Neural progenitor cell (in vitro differentiated cells): ENCODE measurements at regions not wholly inside any gene's neighbourhood (a gene's known extent, or its start where the extent isn't known, plus 50 kb on each side); places are given as distances from the start of the nearest gene placed in this dataset.

ENCODE experiments used
- DNase-seq: peaks from one replicate; pipeline ENCODE4 v3.0.0-alpha.2; 2016; ENCODE audit warnings: low spot score
- H2AFZ ChIP-seq: fragments of 200-600 bp; sonication (generic); replicated peaks from 2 replicates; pipeline ENCODE4 v1.6.1; 2016; ENCODE audit warnings: antibody characterized with exemption
- H3F3A ChIP-seq: fragments of 200-600 bp; sonication (generic); 2 replicates; pipeline ENCODE4 v1.6.1; 2016; ENCODE audit warnings: antibody characterized with exemption, low read depth
- H3K27ac ChIP-seq: fragments of 200-600 bp; sonication (generic); 2 replicates; pipeline ENCODE4 v1.5.1; 2016; ENCODE audit warnings: mild to moderate bottlenecking
- H3K27me3 ChIP-seq: fragments of 200-600 bp; sonication (generic); 2 replicates; pipeline ENCODE4 v1.6.1; 2016; ENCODE audit warnings: mild to moderate bottlenecking, moderate library complexity
- H3K36me3 ChIP-seq: fragments of 200-600 bp; sonication (generic); 2 replicates; pipeline ENCODE4 v1.5.1; 2016
- H3K4me1 ChIP-seq: fragments of 200-600 bp; sonication (generic); 2 replicates; pipeline ENCODE4 v1.6.1; 2016; ENCODE audit warnings: mixed run types
- H3K4me2 ChIP-seq: fragments of 200-600 bp; sonication (generic); 2 replicates; pipeline ENCODE4 v1.6.1; 2016
- H3K4me3 ChIP-seq: fragments of 200-600 bp; sonication (generic); 2 replicates; pipeline ENCODE4 v1.5.1; 2016
- H3K79me2 ChIP-seq: fragments of 200-600 bp; sonication (generic); 2 replicates; pipeline ENCODE4 v1.6.1; 2016; ENCODE audit warnings: low read depth
- H3K9ac ChIP-seq: fragments of 200-600 bp; sonication (generic); 2 replicates; pipeline ENCODE4 v1.6.1; 2016
- H3K9me3 ChIP-seq: fragments of 200-600 bp; sonication (generic); 2 replicates; pipeline ENCODE4 v1.5.1; 2016; ENCODE audit warnings: low read depth
- H4K20me1 ChIP-seq: fragments of 200-600 bp; sonication (generic); 2 replicates; pipeline ENCODE4 v1.6.1; 2016; ENCODE audit warnings: low read depth
- H3K27ac Mint-ChIP-seq: 3 replicates; pipeline ENCODE4 v1.8.0; 2021; ENCODE audit warnings: mixed read lengths
- H3K27me3 Mint-ChIP-seq: 2 replicates; pipeline ENCODE4 v1.8.0; 2022; ENCODE audit warnings: low read depth, mild to moderate bottlenecking, inconsistent platforms, moderate library complexity, mixed read lengths; ENCODE audit not compliant: insufficient read depth
- H3K36me3 Mint-ChIP-seq: 3 replicates; pipeline ENCODE4 v1.8.0; 2021; ENCODE audit warnings: mixed read lengths
- H3K4me1 Mint-ChIP-seq: 3 replicates; pipeline ENCODE4 v1.8.0; 2021; ENCODE audit warnings: mixed read lengths
- H3K4me3 Mint-ChIP-seq: 3 replicates; pipeline ENCODE4 v1.8.0; 2021; ENCODE audit warnings: mild to moderate bottlenecking, moderate library complexity, mixed read lengths
- H3K9me3 Mint-ChIP-seq: 3 replicates; pipeline ENCODE4 v1.8.0; 2020; ENCODE audit warnings: mixed read lengths
- CTCF ChIP-seq: fragments of 200-600 bp; sonication (generic); IDR thresholded peaks from 2 replicates; pipeline ENCODE4 v1.5.1; 2017; ENCODE audit warnings: antibody characterized with exemption, mild to moderate bottlenecking
- EZH2 ChIP-seq: fragments of 200-600 bp; sonication (generic); IDR thresholded peaks from 2 replicates; pipeline ENCODE4 v1.6.1; 2017; ENCODE audit warnings: antibody characterized with exemption, mild to moderate bottlenecking, moderate library complexity
- EZH2phosphoT487 ChIP-seq: fragments of 200-600 bp; sonication (generic); IDR thresholded peaks from 2 replicates; pipeline ENCODE4 v1.6.1; 2017; ENCODE audit warnings: antibody characterized with exemption

- no peaks in the 10 kb centered on the region for H3K9me3 ChIP-seq
- no peak overlapping the region for H3K4me3 ChIP-seq
- H3K27ac ChIP-seq: no peak overlapping the region
- TF ChIP-seq EZH2 (no peak), CTCF (no peak), EZH2phosphoT487 (no peak)
- no peaks in the 10 kb centered on the region for H3K79me2 ChIP-seq
- no peaks in the 10 kb centered on the region for H3F3A ChIP-seq
- H3K4me1 Mint-ChIP-seq: peaks cover 23% of the 10 kb centered on the region
- H4K20me1 ChIP-seq: no peaks in the 10 kb centered on the region
- no peak for DNase-seq
- H3K4me2 ChIP-seq: no peak overlapping the region
- no peaks in the 10 kb centered on the region for H3K36me3 Mint-ChIP-seq
- no peak overlapping the region for H2AFZ ChIP-seq
- peaks cover 2% of the 10 kb centered on the region for H3K9me3 Mint-ChIP-seq
- H3K4me1 ChIP-seq: peaks cover 15% of the 10 kb centered on the region
- H3K27me3 Mint-ChIP-seq: no peaks in the 10 kb centered on the region
- no peaks in the 10 kb centered on the region for H3K27me3 ChIP-seq
- H3K36me3 ChIP-seq: no peaks in the 10 kb centered on the region
- H3K4me3 Mint-ChIP-seq: no peak overlapping the region
- peak overlapping the region; percentile 22 for H3K27ac Mint-ChIP-seq
- H3K9ac ChIP-seq: no peak overlapping the region
These were observed 317.2 kb upstream of the CDYL start for GRCh38 chr6:4459032-4459431.

GRCh38 chr6:4451718-4452117 is 316.3 kb upstream of the ECI2 start:
- no peak overlapping the region for H3K4me3 Mint-ChIP-seq
- TF ChIP-seq EZH2phosphoT487 (no peak), EZH2 (no peak)
- no peaks in the 10 kb centered on the region for H3K79me2 ChIP-seq

GRCh38 chr6:4451081-4451480 is 315.7 kb upstream of the ECI2 start:
- H3F3A ChIP-seq: no peaks in the 10 kb centered on the region
- no peaks in the 10 kb centered on the region for H3K36me3 ChIP-seq
- H3K4me1 ChIP-seq: no peaks in the 10 kb centered on the region
- H3K4me1 Mint-ChIP-seq: no peaks in the 10 kb centered on the region
- no peak overlapping the region for H3K4me3 Mint-ChIP-seq
- peaks cover 10% of the 10 kb centered on the region for H3K9me3 Mint-ChIP-seq
- H3K9ac ChIP-seq: no peak overlapping the region
- no peaks in the 10 kb centered on the region for H3K27me3 ChIP-seq
- no peak overlapping the region for H3K27ac Mint-ChIP-seq
- H3K36me3 Mint-ChIP-seq: no peaks in the 10 kb centered on the region
- no peaks in the 10 kb centered on the region for H3K9me3 ChIP-seq
- H3K27me3 Mint-ChIP-seq: no peaks in the 10 kb centered on the region
- H3K27ac ChIP-seq: no peak overlapping the region
- H3K79me2 ChIP-seq: no peaks in the 10 kb centered on the region
- no peak for DNase-seq
- no peak overlapping the region for H3K4me3 ChIP-seq
- no peak overlapping the region for H3K4me2 ChIP-seq
- no peak overlapping the region for H2AFZ ChIP-seq
- TF ChIP-seq EZH2: no peak
- TF ChIP-seq EZH2phosphoT487: no peak
- TF ChIP-seq CTCF: no peak
- no peaks in the 10 kb centered on the region for H4K20me1 ChIP-seq

More at GRCh38 chr6:4451718-4452117, 316.3 kb upstream of the ECI2 start:
- H3K9me3 ChIP-seq: no peaks in the 10 kb centered on the region
- no peak overlapping the region for H3K9ac ChIP-seq
- H3K27me3 ChIP-seq: no peaks in the 10 kb centered on the region
- no peaks in the 10 kb centered on the region for H3K36me3 Mint-ChIP-seq
- H3K36me3 ChIP-seq: no peaks in the 10 kb centered on the region
- no peak overlapping the region for H3K4me3 ChIP-seq
- no peaks in the 10 kb centered on the region for H3K27me3 Mint-ChIP-seq
- no peak for DNase-seq
- H3F3A ChIP-seq: no peaks in the 10 kb centered on the region
- no peak overlapping the region for H2AFZ ChIP-seq
- no peak overlapping the region for H3K27ac ChIP-seq
- no peak overlapping the region for H3K27ac Mint-ChIP-seq
- H3K4me2 ChIP-seq: no peak overlapping the region
- H3K4me1 Mint-ChIP-seq: no peaks in the 10 kb centered on the region
- H4K20me1 ChIP-seq: no peaks in the 10 kb centered on the region
- H3K4me1 ChIP-seq: no peaks in the 10 kb centered on the region
- H3K9me3 Mint-ChIP-seq: peaks cover 10% of the 10 kb centered on the region

GRCh38 chr6:4450237-4450636 is 314.9 kb upstream of the ECI2 start:
- Histone ChIP-seq H2AFZ (no peak overlapping the region), H3K79me2 (no peaks in the 10 kb centered on the region), H3K4me2 (no peak overlapping the region), H3K4me1 (no peaks in the 10 kb centered on the region), H3K9me3 (no peaks in the 10 kb centered on the region), H3K27me3 (no peaks in the 10 kb centered on the region), H3K27ac (no peak overlapping the region), H3F3A (no peaks in the 10 kb centered on the region), H3K36me3 (no peaks in the 10 kb centered on the region), H3K9ac (no peak overlapping the region), H4K20me1 (no peaks in the 10 kb centered on the region), H3K4me3 (no peak overlapping the region)
- H3K27me3 Mint-ChIP-seq: no peaks in the 10 kb centered on the region
- peaks cover 10% of the 10 kb centered on the region for H3K9me3 Mint-ChIP-seq
- DNase-seq: no peak
- H3K4me1 Mint-ChIP-seq: no peaks in the 10 kb centered on the region
- H3K27ac Mint-ChIP-seq: no peak overlapping the region
- TF ChIP-seq CTCF: no peak
- no peak for TF ChIP-seq EZH2phosphoT487
- no peak for TF ChIP-seq EZH2
- no peaks in the 10 kb centered on the region for H3K36me3 Mint-ChIP-seq
- H3K4me3 Mint-ChIP-seq: no peak overlapping the region
